SK-N-SH treated with all-trans-retinoic acid at 6 μM for 48 hours (cell line): ENCODE measurements at regions not wholly inside any gene's neighbourhood (a gene's known extent, or its start where the extent isn't known, plus 50 kb on each side); places are given as distances from the start of the nearest gene placed in this dataset.
"Not testable (repeated sequence)": the region's sequence is repeated elsewhere in the genome, so short reads cannot be mapped to it uniquely, and the experiment has no call there.

Experiments
- ATAC-seq: fragments of 200-7000 bp; cut with Tn5 transposase; 3 replicates; pipeline ENCODE4 v1.9.1; 2020; ENCODE audit warnings: mild to moderate bottlenecking, moderate library complexity
- ARNTL ChIP-seq: fragments of 450-650 bp; formaldehyde crosslinking; IDR thresholded peaks from 2 replicates; pipeline ENCODE4 v1.5.0; 2020; ENCODE audit warnings: low read depth, mild to moderate bottlenecking, moderate library complexity, borderline replicate concordance
- BACH2 ChIP-seq: fragments of 250-450 bp; sonication (Bioruptor Pico); IDR thresholded peaks from 2 replicates; pipeline ENCODE4 v1.9.0; 2021; ENCODE audit warnings: mild to moderate bottlenecking, borderline replicate concordance
- CSDC2 ChIP-seq: fragments of 250-450 bp; sonication (Bioruptor Pico); IDR thresholded peaks from 2 replicates; pipeline ENCODE4 v1.5.0; 2020; ENCODE audit warnings: mild to moderate bottlenecking, moderate library complexity
- ESRRG ChIP-seq: fragments of 250-450 bp; sonication (Bioruptor Pico); IDR thresholded peaks from 2 replicates; pipeline ENCODE4 v1.6.1; 2021; ENCODE audit warnings: mild to moderate bottlenecking
- GLIS3 ChIP-seq: fragments of 250-450 bp; sonication (Bioruptor Pico); IDR thresholded peaks from 2 replicates; pipeline ENCODE4 v1.5.0; 2020; ENCODE audit warnings: mild to moderate bottlenecking, moderate library complexity
- ISL1 ChIP-seq: fragments of 250-450 bp; sonication (Bioruptor Pico); IDR thresholded peaks from 2 replicates; pipeline ENCODE4 v2.1.2; 2022; ENCODE audit warnings: mild to moderate bottlenecking, moderate library complexity
- OSR1 ChIP-seq: fragments of 250-450 bp; sonication (Bioruptor Pico); IDR thresholded peaks from 2 replicates; pipeline ENCODE4 v1.8.0; 2022; ENCODE audit warnings: moderate library complexity, mild to moderate bottlenecking, inconsistent platforms
- PPARA ChIP-seq: fragments of 250-450 bp; sonication (Bioruptor Pico); IDR thresholded peaks from 2 replicates; pipeline ENCODE4 v1.5.0; 2020; ENCODE audit warnings: mild to moderate bottlenecking, borderline replicate concordance
- SNAI2 ChIP-seq: fragments of 250-450 bp; sonication (Bioruptor Pico); IDR thresholded peaks from 2 replicates; pipeline ENCODE4 v1.5.0; 2020; ENCODE audit warnings: mild to moderate bottlenecking, moderate library complexity
- TCF4 ChIP-seq: fragments of 250-450 bp; sonication (Bioruptor Pico); IDR thresholded peaks from 2 replicates; pipeline ENCODE4 v1.8.0; 2021; ENCODE audit warnings: mild to moderate bottlenecking, moderate library complexity, borderline replicate concordance
- TOX ChIP-seq: fragments of 250-450 bp; sonication (Bioruptor Pico); IDR thresholded peaks from 2 replicates; pipeline ENCODE4 v1.8.0; 2021; ENCODE audit warnings: mild to moderate bottlenecking, moderate library complexity, borderline replicate concordance
- ZC3H10 ChIP-seq: fragments of 250-450 bp; sonication (Bioruptor Pico); IDR thresholded peaks from 2 replicates; pipeline ENCODE4 v1.5.1; 2021; ENCODE audit warnings: mild to moderate bottlenecking, moderate library complexity
- ZFP3 ChIP-seq: fragments of 250-450 bp; sonication (Bioruptor Pico); IDR thresholded peaks from 2 replicates; pipeline ENCODE4 v1.5.0; 2020; ENCODE audit warnings: mild to moderate bottlenecking, moderate library complexity
- ZNF565 ChIP-seq: fragments of 450-650 bp; formaldehyde crosslinking; conservative IDR thresholded peaks from 2 replicates; pipeline ENCODE4 v1.5.0; 2020; ENCODE audit warnings: low read depth, mild to moderate bottlenecking, moderate library complexity
- ZNF70 ChIP-seq: fragments of 450-650 bp; formaldehyde crosslinking; IDR thresholded peaks from 2 replicates; pipeline ENCODE4 v1.5.0; 2020; ENCODE audit warnings: mild to moderate bottlenecking, moderate library complexity
- ZNF8 ChIP-seq: fragments of 450-650 bp; formaldehyde crosslinking; IDR thresholded peaks from 2 replicates; pipeline ENCODE4 v1.5.0; 2020; ENCODE audit warnings: mild to moderate bottlenecking, moderate library complexity
- TF ChIP-seq, protein P1 (sequence below): fragments of 250-450 bp; sonication (Bioruptor Pico); IDR thresholded peaks from 2 replicates; pipeline ENCODE4 v1.5.1; 2020; ENCODE audit warnings: low read depth, mild to moderate bottlenecking, moderate library complexity
- TF ChIP-seq, protein P2 (sequence below): fragments of 250-450 bp; sonication (Bioruptor Pico); IDR thresholded peaks from 2 replicates; pipeline ENCODE4 v1.5.0; 2020; ENCODE audit warnings: mild to moderate bottlenecking, moderate library complexity
- TF ChIP-seq, protein P3 (sequence below): fragments of 250-450 bp; sonication (Bioruptor Pico); IDR thresholded peaks from 2 replicates; pipeline ENCODE4 v1.8.0; 2021; ENCODE audit warnings: low read depth, mild to moderate bottlenecking, moderate library complexity, borderline replicate concordance
- TF ChIP-seq, protein P4 (sequence below): fragments of 250-450 bp; sonication (Bioruptor Pico); IDR thresholded peaks from 2 replicates; pipeline ENCODE4 v1.5.1; 2021; ENCODE audit warnings: mild to moderate bottlenecking, moderate library complexity

DNA sequence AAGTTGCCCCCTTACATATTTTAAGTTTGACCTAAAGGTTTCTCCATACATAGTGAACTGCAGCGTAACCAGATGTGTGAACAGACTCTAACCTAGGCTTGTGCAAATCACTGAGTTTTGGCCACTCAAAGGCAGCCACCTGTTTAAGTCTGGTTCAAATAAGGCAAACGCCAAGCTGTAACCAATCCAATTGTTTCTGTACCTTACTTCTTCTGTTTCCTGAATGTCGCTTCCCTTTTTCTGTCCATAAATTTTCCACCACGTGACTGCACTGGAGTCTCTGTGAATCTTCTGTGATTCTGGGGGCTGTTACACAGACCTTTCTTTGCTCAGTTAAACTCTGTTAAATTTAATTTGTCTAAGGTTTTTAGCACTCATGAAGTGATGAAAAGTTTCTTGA, 618.8 kb downstream of the GLUD2 start (continued):
- TF ChIP-seq TCF4 (CRISPR knock-in tag): no peak
- TF ChIP-seq ZNF565: no peak
- TF ChIP-seq, protein P1, sequence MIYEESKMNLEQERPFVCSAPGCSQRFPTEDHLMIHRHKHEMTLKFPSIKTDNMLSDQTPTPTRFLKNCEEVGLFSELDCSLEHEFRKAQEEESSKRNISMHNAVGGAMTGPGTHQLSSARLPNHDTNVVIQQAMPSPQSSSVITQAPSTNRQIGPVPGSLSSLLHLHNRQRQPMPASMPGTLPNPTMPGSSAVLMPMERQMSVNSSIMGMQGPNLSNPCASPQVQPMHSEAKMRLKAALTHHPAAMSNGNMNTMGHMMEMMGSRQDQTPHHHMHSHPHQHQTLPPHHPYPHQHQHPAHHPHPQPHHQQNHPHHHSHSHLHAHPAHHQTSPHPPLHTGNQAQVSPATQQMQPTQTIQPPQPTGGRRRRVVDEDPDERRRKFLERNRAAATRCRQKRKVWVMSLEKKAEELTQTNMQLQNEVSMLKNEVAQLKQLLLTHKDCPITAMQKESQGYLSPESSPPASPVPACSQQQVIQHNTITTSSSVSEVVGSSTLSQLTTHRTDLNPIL: no peak
- TF ChIP-seq ZC3H10 (CRISPR knock-in tag): no peak

DNA sequence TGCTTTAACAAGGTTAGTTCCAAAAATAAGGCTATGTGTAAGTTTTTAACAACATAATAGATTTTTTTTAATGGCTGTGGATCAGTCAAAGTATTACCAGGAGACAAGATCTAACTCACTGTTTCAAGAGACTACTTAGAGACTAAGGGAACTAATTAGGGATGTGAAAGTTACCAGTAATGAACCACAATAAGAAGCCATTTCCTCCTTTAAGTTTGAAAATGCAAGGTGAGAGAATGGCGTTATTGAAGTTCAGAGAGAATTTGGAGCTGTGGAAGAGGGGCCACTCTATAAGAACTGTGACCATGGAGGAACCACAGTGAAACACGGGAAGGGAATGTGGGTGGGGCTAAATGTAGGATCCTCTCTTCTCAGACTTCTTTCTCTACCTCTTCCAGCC, 624.2 kb downstream of the GLUD2 start:
- TF ChIP-seq, protein P1: no peak
- TF ChIP-seq OSR1 (no peak), ZNF565 (no peak), ZNF70 (no peak), CSDC2 (CRISPR knock-in tag) (no peak), ZNF8 (no peak), PPARA (CRISPR knock-in tag) (no peak), GLIS3 (CRISPR knock-in tag) (no peak), TOX (CRISPR knock-in tag) (no peak), ISL1 (CRISPR knock-in tag) (no peak), ARNTL (CRISPR knock-in tag) (no peak), ZFP3 (CRISPR knock-in tag) (no peak), ZC3H10 (CRISPR knock-in tag) (no peak), ESRRG (no peak)
- TF ChIP-seq, protein P2, sequence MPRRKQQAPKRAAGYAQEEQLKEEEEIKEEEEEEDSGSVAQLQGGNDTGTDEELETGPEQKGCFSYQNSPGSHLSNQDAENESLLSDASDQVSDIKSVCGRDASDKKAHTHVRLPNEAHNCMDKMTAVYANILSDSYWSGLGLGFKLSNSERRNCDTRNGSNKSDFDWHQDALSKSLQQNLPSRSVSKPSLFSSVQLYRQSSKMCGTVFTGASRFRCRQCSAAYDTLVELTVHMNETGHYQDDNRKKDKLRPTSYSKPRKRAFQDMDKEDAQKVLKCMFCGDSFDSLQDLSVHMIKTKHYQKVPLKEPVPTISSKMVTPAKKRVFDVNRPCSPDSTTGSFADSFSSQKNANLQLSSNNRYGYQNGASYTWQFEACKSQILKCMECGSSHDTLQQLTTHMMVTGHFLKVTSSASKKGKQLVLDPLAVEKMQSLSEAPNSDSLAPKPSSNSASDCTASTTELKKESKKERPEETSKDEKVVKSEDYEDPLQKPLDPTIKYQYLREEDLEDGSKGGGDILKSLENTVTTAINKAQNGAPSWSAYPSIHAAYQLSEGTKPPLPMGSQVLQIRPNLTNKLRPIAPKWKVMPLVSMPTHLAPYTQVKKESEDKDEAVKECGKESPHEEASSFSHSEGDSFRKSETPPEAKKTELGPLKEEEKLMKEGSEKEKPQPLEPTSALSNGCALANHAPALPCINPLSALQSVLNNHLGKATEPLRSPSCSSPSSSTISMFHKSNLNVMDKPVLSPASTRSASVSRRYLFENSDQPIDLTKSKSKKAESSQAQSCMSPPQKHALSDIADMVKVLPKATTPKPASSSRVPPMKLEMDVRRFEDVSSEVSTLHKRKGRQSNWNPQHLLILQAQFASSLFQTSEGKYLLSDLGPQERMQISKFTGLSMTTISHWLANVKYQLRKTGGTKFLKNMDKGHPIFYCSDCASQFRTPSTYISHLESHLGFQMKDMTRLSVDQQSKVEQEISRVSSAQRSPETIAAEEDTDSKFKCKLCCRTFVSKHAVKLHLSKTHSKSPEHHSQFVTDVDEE (CRISPR knock-in tag): no peak
- TF ChIP-seq, protein P3, sequence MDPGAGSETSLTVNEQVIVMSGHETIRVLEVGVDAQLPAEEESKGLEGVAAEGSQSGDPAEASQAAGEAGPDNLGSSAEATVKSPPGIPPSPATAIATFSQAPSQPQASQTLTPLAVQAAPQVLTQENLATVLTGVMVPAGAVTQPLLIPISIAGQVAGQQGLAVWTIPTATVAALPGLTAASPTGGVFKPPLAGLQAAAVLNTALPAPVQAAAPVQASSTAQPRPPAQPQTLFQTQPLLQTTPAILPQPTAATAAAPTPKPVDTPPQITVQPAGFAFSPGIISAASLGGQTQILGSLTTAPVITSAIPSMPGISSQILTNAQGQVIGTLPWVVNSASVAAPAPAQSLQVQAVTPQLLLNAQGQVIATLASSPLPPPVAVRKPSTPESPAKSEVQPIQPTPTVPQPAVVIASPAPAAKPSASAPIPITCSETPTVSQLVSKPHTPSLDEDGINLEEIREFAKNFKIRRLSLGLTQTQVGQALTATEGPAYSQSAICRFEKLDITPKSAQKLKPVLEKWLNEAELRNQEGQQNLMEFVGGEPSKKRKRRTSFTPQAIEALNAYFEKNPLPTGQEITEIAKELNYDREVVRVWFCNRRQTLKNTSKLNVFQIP: no peak
- ATAC-seq: no peak

DNA sequence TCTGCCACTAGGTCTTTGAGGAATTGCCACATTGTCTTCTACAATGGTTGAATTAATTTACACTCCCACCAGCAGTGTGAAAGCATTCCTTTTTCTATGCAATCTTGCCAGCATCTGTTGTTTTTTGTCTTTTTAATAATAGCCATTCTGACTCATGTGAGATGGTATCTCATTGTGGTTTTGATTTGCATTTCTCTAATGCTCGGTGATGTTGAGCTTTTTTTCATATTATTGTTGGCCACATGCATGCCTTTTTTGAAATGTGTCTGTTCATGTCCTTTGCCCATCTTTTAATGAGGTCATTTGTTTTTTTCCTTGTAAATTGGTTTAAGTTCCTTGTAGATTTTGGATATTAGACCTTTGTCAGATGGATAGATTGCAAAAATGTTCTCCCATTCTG, 661.8 kb downstream of the GLUD2 start:
- ATAC-seq: not testable (repeated sequence)

DNA sequence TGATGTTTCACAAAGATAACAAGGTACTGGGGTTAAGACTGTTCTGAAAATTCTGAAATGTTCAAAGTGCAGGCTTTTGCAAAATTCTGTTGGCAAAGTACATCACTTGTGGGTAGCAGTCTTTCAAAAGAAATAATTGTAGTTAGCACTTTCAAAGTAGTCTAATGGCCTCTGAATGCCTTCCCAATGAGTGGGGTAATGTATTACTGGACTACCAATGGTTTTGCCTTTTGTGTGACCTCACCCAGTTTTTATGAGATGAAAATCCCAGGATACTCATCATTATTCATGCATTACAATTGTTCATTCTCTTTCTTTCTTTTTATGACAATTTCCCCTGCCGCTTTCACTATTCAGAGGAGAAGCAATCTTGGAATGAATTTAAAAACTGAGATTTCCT, 686.1 kb downstream of the GLUD2 start:
- no peak for ATAC-seq
- TF ChIP-seq SNAI2 (CRISPR knock-in tag) (no peak), ARNTL (CRISPR knock-in tag) (no peak), BACH2 (CRISPR knock-in tag) (no peak), ZNF8 (no peak), ZNF70 (no peak), GLIS3 (CRISPR knock-in tag) (no peak), ZFP3 (CRISPR knock-in tag) (no peak), ZNF565 (no peak)
- TF ChIP-seq, protein P1: no peak
- TF ChIP-seq, protein P2 (CRISPR knock-in tag): no peak
- TF ChIP-seq, protein P4, sequence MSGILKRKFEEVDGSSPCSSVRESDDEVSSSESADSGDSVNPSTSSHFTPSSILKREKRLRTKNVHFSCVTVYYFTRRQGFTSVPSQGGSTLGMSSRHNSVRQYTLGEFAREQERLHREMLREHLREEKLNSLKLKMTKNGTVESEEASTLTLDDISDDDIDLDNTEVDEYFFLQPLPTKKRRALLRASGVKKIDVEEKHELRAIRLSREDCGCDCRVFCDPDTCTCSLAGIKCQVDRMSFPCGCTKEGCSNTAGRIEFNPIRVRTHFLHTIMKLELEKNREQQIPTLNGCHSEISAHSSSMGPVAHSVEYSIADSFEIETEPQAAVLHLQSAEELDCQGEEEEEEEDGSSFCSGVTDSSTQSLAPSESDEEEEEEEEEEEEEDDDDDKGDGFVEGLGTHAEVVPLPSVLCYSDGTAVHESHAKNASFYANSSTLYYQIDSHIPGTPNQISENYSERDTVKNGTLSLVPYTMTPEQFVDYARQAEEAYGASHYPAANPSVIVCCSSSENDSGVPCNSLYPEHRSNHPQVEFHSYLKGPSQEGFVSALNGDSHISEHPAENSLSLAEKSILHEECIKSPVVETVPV (CRISPR knock-in tag): no peak
- TF ChIP-seq, all 23 proteins: peak for 0
